K562 (cell line): ENCODE measurements at regions not wholly inside any gene's neighbourhood (a gene's known extent, or its start where the extent isn't known, plus 50 kb on each side); places are given as distances from the start of the nearest gene placed in this dataset.

Experiments
- ATAC-seq: fragments of 200-7000 bp; cut with Tn5 transposase; 3 replicates; pipeline ENCODE4 v1.9.1; 2020; ENCODE audit warnings: moderate library complexity
- BruUV-seq: library from RNA; stranded (reverse); fragments of 400-500 nt; replicated peaks from 2 replicates; lab custom pipeline; 2021; lab: Mats Ljungman, UMichigan
- CTCF ChIA-PET: fragments of 300-600 bp; formaldehyde crosslinking; extraction: SDS; loops from one replicate; lab custom pipeline; 2021; ENCODE audit warnings: low intra/inter-chr PET ratio; lab: Yijun Ruan, JAX
- POLR2A ChIA-PET: fragments of 300-600, 350-650 bp; sonication (Branson Sonifier 250); formaldehyde crosslinking; extraction: SDS; loops from one replicate; lab custom pipeline; 2021; ENCODE audit warnings: antibody characterized with exemption, inconsistent platforms; lab: Yijun Ruan, JAX
- DNase-seq, 4 experiments: peaks; one replicate each; pipeline versions ENCODE4 v3.0.0 to v3.0.0-alpha.2; 2011 to 2018; ENCODE audit warnings: low spot score in 3 of 4, mixed read lengths in 3 of 4; ENCODE audit errors: extremely low read depth in 1 of 4
- FAIRE-seq: peaks from 2 replicates; lab custom pipeline; 2011; peaks lifted over from hg19 to GRCh38; lab: Jason Lieb, UNC
- H2AFZ ChIP-seq: 2 replicates; pipeline ENCODE4 v1.6.0; 2011; ENCODE audit warnings: low read depth, low read length, control low read depth, inconsistent platforms
- H3K27ac ChIP-seq: fragments of 200-600 bp; 3 replicates; pipeline ENCODE4 v1.8.0; 2011; ENCODE audit warnings: low read depth, mild to moderate bottlenecking, control low read depth, inconsistent platforms, low read length, moderate library complexity, mixed read lengths; ENCODE audit errors: extremely low read depth
- H3K27me3 ChIP-seq, 2 experiments: fragments of 300-600 bp in 1 of 2; 2 replicates in 1 of 2; 3 replicates in 1 of 2; pipeline versions ENCODE4 v1.6.0 to v1.8.0; 2011; ENCODE audit warnings: inconsistent platforms in 2 of 2, low read length in 2 of 2, mild to moderate bottlenecking in 1 of 2, mixed read lengths in 1 of 2, moderate library complexity in 1 of 2; ENCODE audit not compliant: control insufficient read depth in 2 of 2, insufficient read depth in 2 of 2
- H3K36me3 ChIP-seq: fragments of 300-600 bp; 3 replicates; pipeline ENCODE4 v1.8.0; 2011; ENCODE audit warnings: mild to moderate bottlenecking, low read length, inconsistent platforms; ENCODE audit not compliant: control insufficient read depth, insufficient read depth
- H3K4me1 ChIP-seq, 2 experiments: fragments of 200-600 bp in 1 of 2; replicated peaks in 1 of 2; 2 replicates in 1 of 2; 3 replicates in 1 of 2; pipeline versions ENCODE4 v1.5.1 to v1.8.0; 2011; ENCODE audit warnings: inconsistent platforms in 2 of 2, low read length in 2 of 2, mild to moderate bottlenecking in 1 of 2, mixed read lengths in 1 of 2, moderate library complexity in 1 of 2; ENCODE audit not compliant: control insufficient read depth in 2 of 2, insufficient read depth in 2 of 2
- H3K4me2 ChIP-seq: 2 replicates; pipeline ENCODE4 v1.6.1; 2011; ENCODE audit warnings: low read length, control low read depth, inconsistent platforms, mixed read lengths; ENCODE audit not compliant: insufficient read depth
- H3K4me3 ChIP-seq: fragments of 200-600 bp; sonication (generic), shearing (Covaris generic); 2 replicates; pipeline ENCODE4 v1.5.1; 2016; ENCODE audit warnings: control low read depth, inconsistent platforms
- H3K79me2 ChIP-seq: fragments of 200-600 bp; 3 replicates; pipeline ENCODE4 v1.8.0; 2011; ENCODE audit warnings: low read length, inconsistent platforms; ENCODE audit not compliant: control insufficient read depth, insufficient read depth
- H3K9ac ChIP-seq, 2 experiments: 2 replicates each; pipeline versions ENCODE4 v1.6.0 to v1.6.1; 2011; ENCODE audit warnings: low read depth in 2 of 2, low read length in 2 of 2, control low read depth in 1 of 2, inconsistent platforms in 1 of 2, mild to moderate bottlenecking in 1 of 2, mixed read lengths in 1 of 2; ENCODE audit not compliant: insufficient read depth in 1 of 2
- H3K9me1 ChIP-seq: one replicate; pipeline ENCODE4 v1.6.0; 2011; ENCODE audit warnings: inconsistent platforms, mild to moderate bottlenecking, low read length, moderate library complexity; ENCODE audit not compliant: control insufficient read depth, insufficient read depth
- H3K9me3 ChIP-seq: replicated peaks from 2 replicates; pipeline ENCODE4 v1.5.1; 2011; ENCODE audit warnings: low read depth, low read length, inconsistent platforms; ENCODE audit not compliant: control insufficient read depth, insufficient read depth
- H4K20me1 ChIP-seq: replicated peaks from 2 replicates; pipeline ENCODE4 v1.6.1; 2011; ENCODE audit warnings: low read length, inconsistent platforms, mixed read lengths; ENCODE audit not compliant: control insufficient read depth, insufficient read depth
- COPS2 ChIP-seq: fragments of 450-650 bp; conservative IDR thresholded peaks from 2 replicates; pipeline ENCODE4 v1.6.1; 2016; ENCODE audit warnings: mild to moderate bottlenecking, moderate library complexity
- CXXC5 ChIP-seq: fragments of 250-450 bp; sonication (Bioruptor Pico); IDR thresholded peaks from 2 replicates; pipeline ENCODE4 v1.8.0; 2022; ENCODE audit warnings: inconsistent platforms, mild to moderate bottlenecking, moderate library complexity
- DDX20 ChIP-seq: fragments of 450-650 bp; IDR thresholded peaks from 2 replicates; pipeline ENCODE4 v1.6.1; 2016; ENCODE audit warnings: missing genetic modification characterization, low read depth, mild to moderate bottlenecking, missing compliant biosample characterization, moderate library complexity
- FIP1L1 ChIP-seq: fragments of 200-400 bp; formaldehyde crosslinking; IDR thresholded peaks from 2 replicates; pipeline ENCODE4 v1.6.1; 2018; ENCODE audit warnings: mild to moderate bottlenecking, low read depth, low read length; ENCODE audit not compliant: poor library complexity, severe bottlenecking
- FOXA1 ChIP-seq: fragments of 450-650 bp; IDR thresholded peaks from 2 replicates; pipeline ENCODE4 v1.6.1; 2016; ENCODE audit warnings: mild to moderate bottlenecking, borderline replicate concordance
- HINFP ChIP-seq: fragments of 450-650 bp; conservative IDR thresholded peaks from 2 replicates; pipeline ENCODE4 v1.6.1; 2016; ENCODE audit warnings: missing genetic modification characterization, low read depth, mild to moderate bottlenecking, control low read depth, missing compliant biosample characterization
- KDM5B ChIP-seq: fragments of 200-600 bp; sonication (generic); IDR thresholded peaks from 2 replicates; pipeline ENCODE4 v1.6.1; 2012; ENCODE audit warnings: low read depth, mild to moderate bottlenecking, moderate library complexity, low read length, control low read depth, inconsistent platforms; ENCODE audit not compliant: insufficient replicate concordance
- KLF10 ChIP-seq: fragments of 250-450 bp; sonication (Bioruptor Pico); IDR thresholded peaks from 2 replicates; pipeline ENCODE4 v1.6.1; 2021; ENCODE audit warnings: matching md5 sums
- POLR3G ChIP-seq: IDR thresholded peaks from 2 replicates; pipeline ENCODE4 v1.6.1; 2011; ENCODE audit not compliant: insufficient read length, insufficient replicate concordance; ENCODE audit errors: extremely low read depth
- PTBP1 ChIP-seq: fragments of 200-400 bp; formaldehyde crosslinking; IDR thresholded peaks from 2 replicates; pipeline ENCODE4 v1.6.1; 2017; ENCODE audit warnings: low read depth, low read length
- SFPQ ChIP-seq: fragments of 200-400 bp; formaldehyde crosslinking; IDR thresholded peaks from 2 replicates; pipeline ENCODE4 v1.6.1; 2017; ENCODE audit warnings: mild to moderate bottlenecking, low read depth, low read length, moderate library complexity
- SRSF9 ChIP-seq: fragments of 200-400 bp; formaldehyde crosslinking; IDR thresholded peaks from 2 replicates; pipeline ENCODE4 v1.6.1; 2017; ENCODE audit warnings: low read depth, low read length, borderline replicate concordance
- THAP7 ChIP-seq: fragments of 250-450 bp; sonication (Bioruptor Pico); IDR thresholded peaks from 2 replicates; pipeline ENCODE4 v1.5.0; 2021
- U2AF2 ChIP-seq: fragments of 200-400 bp; formaldehyde crosslinking; optimal IDR thresholded peaks from 2 replicates; pipeline ENCODE3; 2017; ENCODE audit warnings: low read depth, mild to moderate bottlenecking, low read length
- ZBTB1 ChIP-seq: sonication (generic); formaldehyde crosslinking; IDR thresholded peaks from 2 replicates; pipeline ENCODE4 v1.8.1; 2023; ENCODE audit warnings: missing genetic modification reagents, low read depth, mild to moderate bottlenecking, borderline replicate concordance
- ZFX ChIP-seq: sonication (generic); formaldehyde crosslinking; IDR thresholded peaks from 2 replicates; pipeline ENCODE4 v1.8.0; 2022; ENCODE audit warnings: mild to moderate bottlenecking, missing genetic modification reagents, moderate library complexity
- ZNF282 ChIP-seq: sonication (generic); formaldehyde crosslinking; IDR thresholded peaks from 2 replicates; pipeline ENCODE4 v1.8.1; 2023; ENCODE audit warnings: missing genetic modification reagents
- ZNF644 ChIP-seq: fragments of 200-800 bp; sonication (Bioruptor generic); IDR thresholded peaks from 2 replicates; pipeline ENCODE4 v1.6.1; 2016; ENCODE audit warnings: low read depth, missing genetic modification characterization, missing compliant biosample characterization
- in situ Hi-C: fragments of 300-500 bp; cut with MboI; formaldehyde crosslinking; loops from 4 replicates; pipeline ENCODE4 v1.15.0; 2018; ENCODE audit warnings: inconsistent platforms, mixed read lengths
- intact Hi-C: fragments of 100-400 bp; cut with micrococcal nuclease; formaldehyde crosslinking; loops from 2 replicates; pipeline ENCODE4 v1.14.2; 2022

GRCh38 chrX:28205905-28206304 is 224.7 kb upstream of the DCAF8L1 start (continued):
- TF ChIP-seq SFPQ (no peak), COPS2 (no peak), DDX20 (no peak), ZFX (CRISPR knock-in tag) (no peak), ZNF282 (CRISPR knock-in tag) (no peak), THAP7 (CRISPR knock-in tag) (no peak)

GRCh38 chrX:28205126-28205525 is 223.9 kb upstream of the DCAF8L1 start:
- no peaks in the 10 kb centered on the region for H3K4me1 ChIP-seq
- in situ Hi-C loops: no loop called here
- no peaks in the 10 kb centered on the region for H4K20me1 ChIP-seq
- FAIRE-seq: no peak
- H3K9ac ChIP-seq: no peak overlapping the region
- no peak for DNase-seq
- H3K4me2 ChIP-seq: no peak overlapping the region
- H3K9me1 ChIP-seq: no peaks in the 10 kb centered on the region
- CTCF ChIA-PET: no interaction called here
- H3K27ac ChIP-seq: no peak overlapping the region
- BruUV-seq: no TSS peak
- intact Hi-C loops: no loop called here
- H3K27me3 ChIP-seq: no peaks in the 10 kb centered on the region
- no peaks in the 10 kb centered on the region for H3K36me3 ChIP-seq
- no peaks in the 10 kb centered on the region for H3K79me2 ChIP-seq
- H2AFZ ChIP-seq: no peak overlapping the region
- POLR2A ChIA-PET: no interaction called here
- H3K9me3 ChIP-seq: no peaks in the 10 kb centered on the region
- H3K4me3 ChIP-seq: no peak overlapping the region
- ATAC-seq: no peak
- TF ChIP-seq FIP1L1: no peak
- no peak for TF ChIP-seq ZBTB1 (CRISPR knock-in tag)
- no peak for TF ChIP-seq ZNF644 (tag)
- no peak for TF ChIP-seq HINFP (tag)
- no peak for TF ChIP-seq U2AF2
- no peak for TF ChIP-seq SRSF9
- no peak for TF ChIP-seq POLR3G
- no peak for TF ChIP-seq CXXC5 (CRISPR knock-in tag)
- no peak for TF ChIP-seq KDM5B
- no peak for TF ChIP-seq FOXA1
- no peak for TF ChIP-seq KLF10
- no peak for TF ChIP-seq PTBP1
